ENCODE measurements at regions not wholly inside any gene's neighbourhood (a gene's known extent, or its start where the extent isn't known, plus 50 kb on each side); places are given as distances from the start of the nearest gene placed in this dataset.

GRCh38 chr11:95324826-95325225, 93.8 kb upstream of the SESN3 start:
- no peak overlapping the region for H3K23ac ChIP-seq (ENCODE audit: insufficient read length, low read depth, low read length)
- no peak overlapping the region for H4K91ac ChIP-seq (ENCODE audit: insufficient read length, low read depth, low read length)
- no peak overlapping the region for H3K14ac ChIP-seq (ENCODE audit: insufficient read depth, low read length)
- H2BK12ac ChIP-seq (ENCODE audit: insufficient read length, low read depth, low read length), result no peak overlapping the region
- H3K18ac ChIP-seq (ENCODE audit: insufficient read length, low read depth, low read length), result no peak overlapping the region
- Mint-ChIP-seq H3K27me3 (ENCODE audit: low read depth) (peaks cover 3% of the 10 kb centered on the region), H3K36me3 (ENCODE audit: insufficient read depth in 1 of 3, low read depth in 3 of 3) (peaks cover 6 to 9% (median 7%) of the 10 kb centered on the region in 3 experiments), H3K9me3 (peaks cover 8% of the 10 kb centered on the region in 2 experiments), H3K4me3 (no peak overlapping the region), H3K4me1 (peaks cover 21 to 23% of the 10 kb centered on the region in 2 experiments), H3K27ac (no peak overlapping the region)
- H3K79me2 ChIP-seq (ENCODE audit: insufficient read depth, low read length), result no peaks in the 10 kb centered on the region
- no peak overlapping the region for H3K27ac ChIP-seq (ENCODE audit: insufficient read length, low read depth, low read length)
- no peak for TF ChIP-seq CTCF (conservative IDR thresholded peaks at IDR 0.05)
- no peaks in the 10 kb centered on the region for H4K20me1 ChIP-seq (ENCODE audit: control insufficient read depth, insufficient read depth, insufficient read length)
- H2AK5ac ChIP-seq (ENCODE audit: insufficient read length, low read length), result no peak overlapping the region
- no peak overlapping the region for H3K9ac ChIP-seq (ENCODE audit: extremely low read depth, insufficient read length, low read length)
- H2AFZ ChIP-seq (ENCODE audit: low read length), result no peak overlapping the region
- H3K79me1 ChIP-seq (ENCODE audit: insufficient read depth, low read depth, low read length, poor library complexity, severe bottlenecking), result no peaks in the 10 kb centered on the region
- H4K5ac ChIP-seq (ENCODE audit: insufficient read length, low read depth, low read length), result no peak overlapping the region
- no peaks in the 10 kb centered on the region for H3K27me3 ChIP-seq (ENCODE audit: insufficient read depth, low read length)
- no peak overlapping the region for H4K8ac ChIP-seq (replicated peaks; ENCODE audit: insufficient read length, low read depth, low read length)
- no peak overlapping the region for H3K4me2 ChIP-seq (ENCODE audit: insufficient read depth, insufficient read length, low read length)
- H3K4ac ChIP-seq (ENCODE audit: low read depth, low read length), result no peak overlapping the region
- H2BK15ac ChIP-seq (ENCODE audit: low read depth, low read length), result no peak overlapping the region
- WGBS (ENCODE audit: extremely low coverage, insufficient read length, low lambda C conversion rate), result no CpG with 5 or more reads among the region's 1 CpG
- no peak overlapping the region for H2BK20ac ChIP-seq (ENCODE audit: low read depth, low read length, poor library complexity, severe bottlenecking)
- peaks cover 5% of the 10 kb centered on the region; the same call in 1 of the 2 replicates for H3K4me1 ChIP-seq (ENCODE audit: insufficient read depth, low read length)
- H2BK120ac ChIP-seq (ENCODE audit: low read depth, low read length, poor library complexity, severe bottlenecking), result no peak overlapping the region
- no peak overlapping the region for H3T11ph ChIP-seq (ENCODE audit: low read length)
- H3K23me2 ChIP-seq (ENCODE audit: insufficient read length, low read depth, low read length, poor library complexity, severe bottlenecking), result no peaks in the 10 kb centered on the region
- DNase-seq, result no peak
- H3K56ac ChIP-seq (ENCODE audit: insufficient read length, low read depth, low read length), result no peak overlapping the region
- no peak overlapping the region for H2BK5ac ChIP-seq (ENCODE audit: insufficient read length, low read length)
- no peaks in the 10 kb centered on the region for H3K9me3 ChIP-seq (ENCODE audit: control insufficient read depth, low read depth, low read length)
